Keratinocyte (primary cell): ENCODE measurements at regions not wholly inside any gene's neighbourhood (a gene's known extent, or its start where the extent isn't known, plus 50 kb on each side); places are given as distances from the start of the nearest gene placed in this dataset.

Experiments used
- DNase-seq: peaks from one replicate; pipeline ENCODE4 v3.0.0-alpha.2; 2011; ENCODE audit warnings: low read depth, missing footprints, low spot score
- FAIRE-seq: peaks from 2 replicates; lab custom pipeline; 2011; peaks lifted over from hg19 to GRCh38; lab: Jason Lieb, UNC
- H2AFZ ChIP-seq: 2 replicates; pipeline ENCODE4 v1.6.0; 2012; ENCODE audit warnings: low read length, control low read depth, inconsistent platforms; ENCODE audit not compliant: control insufficient read depth
- H3K27ac ChIP-seq: 2 replicates; pipeline ENCODE4 v1.5.1; 2011; ENCODE audit warnings: low read length; ENCODE audit not compliant: control insufficient read depth, insufficient read depth
- H3K27me3 ChIP-seq: 3 replicates; pipeline ENCODE4 v1.6.0; 2011; ENCODE audit warnings: low read length; ENCODE audit not compliant: control insufficient read depth, insufficient read depth; ENCODE audit errors: extremely low read depth
- H3K36me3 ChIP-seq, 2 experiments: 2 replicates in 1 of 2; 3 replicates in 1 of 2; pipeline ENCODE4 v1.5.1; 2011; ENCODE audit warnings: low read length in 2 of 2, mild to moderate bottlenecking in 1 of 2; ENCODE audit not compliant: control insufficient read depth in 2 of 2, insufficient read depth in 2 of 2; ENCODE audit errors: extremely low read depth in 1 of 2
- H3K4me1 ChIP-seq: 3 replicates; pipeline ENCODE4 v1.5.1; 2011; ENCODE audit warnings: low read length; ENCODE audit not compliant: control insufficient read depth, insufficient read depth; ENCODE audit errors: extremely low read depth
- H3K4me2 ChIP-seq: 3 replicates; pipeline ENCODE4 v1.6.0; 2011; ENCODE audit warnings: low read depth, low read length; ENCODE audit not compliant: control insufficient read depth, insufficient read depth; ENCODE audit errors: extremely low read depth
- H3K4me3 ChIP-seq, 3 experiments: fragments of 200-600 bp in 1 of 3; sonication (generic) in 1 of 3; 2 replicates in 2 of 3; 3 replicates in 1 of 3; pipeline ENCODE4 v1.5.1; 2011 to 2016; ENCODE audit warnings: low read length in 3 of 3, mild to moderate bottlenecking in 3 of 3, control low read depth in 2 of 3, inconsistent platforms in 1 of 3, low read depth in 1 of 3, mixed read lengths in 1 of 3, mixed run types in 1 of 3, moderate library complexity in 1 of 3; ENCODE audit not compliant: control insufficient read depth in 2 of 3, insufficient read depth in 2 of 3; ENCODE audit errors: extremely low read depth in 1 of 3
- H3K79me2 ChIP-seq: 2 replicates; pipeline ENCODE4 v1.6.0; 2012; ENCODE audit warnings: low read length; ENCODE audit not compliant: control insufficient read depth, insufficient read depth
- H3K9ac ChIP-seq: 3 replicates; pipeline ENCODE4 v1.6.0; 2011; ENCODE audit warnings: low read length; ENCODE audit not compliant: control insufficient read depth, insufficient read depth; ENCODE audit errors: extremely low read depth
- H3K9me1 ChIP-seq: 3 replicates; pipeline ENCODE4 v1.6.0; 2011; ENCODE audit warnings: low read length; ENCODE audit not compliant: control insufficient read depth, insufficient read depth; ENCODE audit errors: extremely low read depth
- H3K9me3 ChIP-seq: 2 replicates; pipeline ENCODE4 v1.5.1; 2012; ENCODE audit warnings: low read depth, low read length; ENCODE audit not compliant: control insufficient read depth
- H4K20me1 ChIP-seq: 3 replicates; pipeline ENCODE4 v1.6.0; 2011; ENCODE audit warnings: low read length; ENCODE audit not compliant: control insufficient read depth, insufficient read depth; ENCODE audit errors: extremely low read depth
- CTCF ChIP-seq, 3 experiments: IDR thresholded peaks in 1 of 3; conservative IDR thresholded peaks in 1 of 3; optimal IDR thresholded peaks in 1 of 3; 2 replicates in 2 of 3; 3 replicates in 1 of 3; pipeline versions ENCODE3 to v1.5.1; 2011; ENCODE audit warnings: low read length in 3 of 3, mild to moderate bottlenecking in 3 of 3, moderate library complexity in 2 of 3, control low read depth in 1 of 3, inconsistent platforms in 1 of 3; ENCODE audit not compliant: insufficient read depth in 2 of 3; ENCODE audit errors: extremely low read depth in 1 of 3
- EZH2 ChIP-seq: IDR thresholded peaks from one replicate; pipeline ENCODE4 v1.6.1; 2012; ENCODE audit warnings: inconsistent platforms, mild to moderate bottlenecking, low read length, moderate library complexity
- dilution Hi-C: fragments of 300-500 bp; cut with MboI; formaldehyde crosslinking; loops from one replicate; pipeline ENCODE4 v1.7.0; 2020; ENCODE audit warnings: low sequenced_read_pairs; ENCODE audit not compliant: extremely low pct_ligation_motif_present

DNA sequence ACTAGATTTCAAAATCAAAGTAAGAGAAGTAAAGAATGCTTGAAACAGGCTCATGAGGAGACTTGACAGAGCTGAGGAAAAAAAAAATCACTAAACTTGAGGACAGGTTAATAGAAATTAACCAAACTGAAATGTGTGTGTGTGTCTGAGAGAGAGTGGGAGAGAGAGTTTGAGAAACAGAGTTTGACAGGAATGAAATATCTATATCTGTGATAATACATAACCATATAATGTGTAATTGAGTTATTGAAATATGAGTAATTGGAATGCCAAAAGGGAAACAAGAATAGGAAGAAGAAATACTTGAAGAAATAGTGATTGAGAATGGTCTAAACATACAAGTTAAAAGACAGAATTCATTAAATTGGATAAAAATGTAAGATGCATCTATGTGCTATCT is 268.0 kb upstream of the CHRM2 start:
- dilution Hi-C loops: no loop called here
- Histone ChIP-seq H3K36me3 (no peaks in the 10 kb centered on the region), H3K9ac (no peak overlapping the region), H3K27me3 (no peaks in the 10 kb centered on the region), H3K4me3 (no peak overlapping the region), H3K27ac (no peak overlapping the region), H2AFZ (no peak overlapping the region), H3K4me2 (no peak overlapping the region), H3K79me2 (no peaks in the 10 kb centered on the region), H3K9me3 (no peaks in the 10 kb centered on the region), H4K20me1 (no peaks in the 10 kb centered on the region), H3K9me1 (no peaks in the 10 kb centered on the region), H3K4me1 (no peaks in the 10 kb centered on the region)
- TF ChIP-seq CTCF (optimal IDR thresholded peaks at IDR 0.05 in 1 of 3, IDR thresholded peaks at IDR 0.05 in 1 of 3, conservative IDR thresholded peaks at IDR 0.05 in 1 of 3; ENCODE audit: extremely low read depth in 1 of 3, insufficient read depth in 2 of 3, low read length in 3 of 3) (no peak), EZH2 (no peak)
- DNase-seq: no peak
- no peak for FAIRE-seq

GRCh38 chr7:136594739-136595144 is 273.7 kb upstream of the CHRM2 start:
- no peaks in the 10 kb centered on the region for H3K4me1 ChIP-seq
- dilution Hi-C loops: no loop called here
- TF ChIP-seq CTCF (optimal IDR thresholded peaks at IDR 0.05 in 1 of 3, IDR thresholded peaks at IDR 0.05 in 1 of 3, conservative IDR thresholded peaks at IDR 0.05 in 1 of 3; ENCODE audit: extremely low read depth in 1 of 3, insufficient read depth in 2 of 3, low read length in 3 of 3) (no peak), EZH2 (no peak)
- H3K27ac ChIP-seq: no peak overlapping the region
- H3K9me1 ChIP-seq: no peaks in the 10 kb centered on the region
- no peaks in the 10 kb centered on the region for H4K20me1 ChIP-seq
- no peaks in the 10 kb centered on the region for H3K27me3 ChIP-seq
- no peak overlapping the region for H3K4me2 ChIP-seq
- DNase-seq: no peak
- H3K36me3 ChIP-seq: no peaks in the 10 kb centered on the region
- FAIRE-seq: no peak
- no peak overlapping the region for H3K9ac ChIP-seq
- no peaks in the 10 kb centered on the region for H3K9me3 ChIP-seq
- H3K4me3 ChIP-seq: no peak overlapping the region
- no peaks in the 10 kb centered on the region for H3K79me2 ChIP-seq
- H2AFZ ChIP-seq: no peak overlapping the region
